ENCODE measurements at regions not wholly inside any gene's neighbourhood (a gene's known extent, or its start where the extent isn't known, plus 50 kb on each side); places are given as distances from the start of the nearest gene placed in this dataset.

GRCh38 chr6:126195625-126196236 is 144.2 kb upstream of the CENPW start:
- no peak for TF ChIP-seq CTCF (IDR thresholded peaks at IDR 0.05; ENCODE audit: insufficient read depth, low read depth, low read length)
- no peak for TF ChIP-seq EZH2 (IDR thresholded peaks at IDR 0.05; ENCODE audit: insufficient read depth, low read length)
